Keratinocyte (primary cell): ENCODE measurements at regions not wholly inside any gene's neighbourhood (a gene's known extent, or its start where the extent isn't known, plus 50 kb on each side); places are given as distances from the start of the nearest gene placed in this dataset.
A peak's percentile ranks its signal among the peaks of the same experiment; 100 is the strongest.

ENCODE experiments used
- EZH2 ChIP-seq: IDR thresholded peaks from one replicate; pipeline ENCODE4 v1.6.1; 2012; ENCODE audit warnings: inconsistent platforms, mild to moderate bottlenecking, low read length, moderate library complexity
- TF ChIP-seq, protein P1 (sequence below), 3 experiments: IDR thresholded peaks in 1 of 3; conservative IDR thresholded peaks in 1 of 3; optimal IDR thresholded peaks in 1 of 3; 2 replicates in 2 of 3; 3 replicates in 1 of 3; pipeline versions ENCODE3 to v1.5.1; 2011; ENCODE audit warnings: low read length in 3 of 3, mild to moderate bottlenecking in 3 of 3, moderate library complexity in 2 of 3, control low read depth in 1 of 3, inconsistent platforms in 1 of 3; ENCODE audit not compliant: insufficient read depth in 2 of 3; ENCODE audit errors: extremely low read depth in 1 of 3

DNA sequence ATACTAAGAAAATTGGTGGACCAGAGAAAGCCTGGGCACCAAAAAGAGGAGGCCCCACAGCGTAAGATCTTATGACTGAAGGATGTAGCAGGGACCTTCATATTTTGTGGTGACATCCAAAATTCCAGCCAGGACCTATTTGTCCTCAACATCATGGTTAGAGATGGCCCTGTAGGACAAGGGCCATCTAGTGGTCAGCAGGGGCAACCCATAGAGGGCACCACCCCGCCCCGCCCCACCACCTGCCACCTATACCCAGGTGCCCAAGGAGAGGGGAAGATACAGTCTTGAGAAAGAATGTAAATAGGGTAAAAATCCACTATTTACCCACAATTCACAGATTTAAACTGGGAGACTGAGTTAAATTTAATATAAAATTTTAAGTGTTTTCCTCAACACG, 59.6 kb upstream of the TMEM163 start:
- no peak for TF ChIP-seq EZH2
- TF ChIP-seq, protein P1, sequence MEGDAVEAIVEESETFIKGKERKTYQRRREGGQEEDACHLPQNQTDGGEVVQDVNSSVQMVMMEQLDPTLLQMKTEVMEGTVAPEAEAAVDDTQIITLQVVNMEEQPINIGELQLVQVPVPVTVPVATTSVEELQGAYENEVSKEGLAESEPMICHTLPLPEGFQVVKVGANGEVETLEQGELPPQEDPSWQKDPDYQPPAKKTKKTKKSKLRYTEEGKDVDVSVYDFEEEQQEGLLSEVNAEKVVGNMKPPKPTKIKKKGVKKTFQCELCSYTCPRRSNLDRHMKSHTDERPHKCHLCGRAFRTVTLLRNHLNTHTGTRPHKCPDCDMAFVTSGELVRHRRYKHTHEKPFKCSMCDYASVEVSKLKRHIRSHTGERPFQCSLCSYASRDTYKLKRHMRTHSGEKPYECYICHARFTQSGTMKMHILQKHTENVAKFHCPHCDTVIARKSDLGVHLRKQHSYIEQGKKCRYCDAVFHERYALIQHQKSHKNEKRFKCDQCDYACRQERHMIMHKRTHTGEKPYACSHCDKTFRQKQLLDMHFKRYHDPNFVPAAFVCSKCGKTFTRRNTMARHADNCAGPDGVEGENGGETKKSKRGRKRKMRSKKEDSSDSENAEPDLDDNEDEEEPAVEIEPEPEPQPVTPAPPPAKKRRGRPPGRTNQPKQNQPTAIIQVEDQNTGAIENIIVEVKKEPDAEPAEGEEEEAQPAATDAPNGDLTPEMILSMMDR (optimal IDR thresholded peaks at IDR 0.05 in 1 of 3, IDR thresholded peaks at IDR 0.05 in 1 of 3, conservative IDR thresholded peaks at IDR 0.05 in 1 of 3; ENCODE audit: extremely low read depth in 1 of 3, insufficient read depth in 2 of 3, low read length in 3 of 3): peak in 1 of 3 experiments; percentile 61
